Gastroesophageal sphincter (tissue), 3 donors: ENCODE measurements at regions not wholly inside any gene's neighbourhood (a gene's known extent, or its start where the extent isn't known, plus 50 kb on each side); places are given as distances from the start of the nearest gene placed in this dataset.

Source experiments
- CTCF ChIP-seq, 4 experiments: fragments of 200-600 bp in 2 of 4; fragments of 450-650 bp in 2 of 4; sonication (generic) in 1 of 4; IDR thresholded peaks; one replicate each; pipeline ENCODE4 v1.5.1; 2017 to 2019; ENCODE audit warnings: antibody characterized with exemption in 4 of 4, mild to moderate bottlenecking in 2 of 4, moderate library complexity in 2 of 4
- POLR2A ChIP-seq, 2 donors: fragments of 450-650 bp; IDR thresholded peaks; one replicate each; pipeline ENCODE4 v1.6.1; 2017; ENCODE audit warnings: antibody characterized with exemption in 2 of 2, mild to moderate bottlenecking in 2 of 2, moderate library complexity in 1 of 2

- TF ChIP-seq CTCF (IDR thresholded peaks at IDR 0.05) (no peak), POLR2A (IDR thresholded peaks at IDR 0.05) (no peak)
These were observed 122.5 kb downstream of the SEC23IP start for GRCh38 chr10:120015064-120015463.
